ENCODE measurements at regions not wholly inside any gene's neighbourhood (a gene's known extent, or its start where the extent isn't known, plus 50 kb on each side); places are given as distances from the start of the nearest gene placed in this dataset.

- DNase-seq (ENCODE audit: low read depth) = no peak
- no peak for TF ChIP-seq CTCF (IDR thresholded peaks at IDR 0.05; ENCODE audit: low read length, missing control alignments)
- H3K4me3 ChIP-seq (replicated peaks; ENCODE audit: low read depth, low read length) = no peak overlapping the region
Measured at GRCh38 chr1:200275816-200276453, 133.9 kb downstream of the ZNF281 start.

DNA sequence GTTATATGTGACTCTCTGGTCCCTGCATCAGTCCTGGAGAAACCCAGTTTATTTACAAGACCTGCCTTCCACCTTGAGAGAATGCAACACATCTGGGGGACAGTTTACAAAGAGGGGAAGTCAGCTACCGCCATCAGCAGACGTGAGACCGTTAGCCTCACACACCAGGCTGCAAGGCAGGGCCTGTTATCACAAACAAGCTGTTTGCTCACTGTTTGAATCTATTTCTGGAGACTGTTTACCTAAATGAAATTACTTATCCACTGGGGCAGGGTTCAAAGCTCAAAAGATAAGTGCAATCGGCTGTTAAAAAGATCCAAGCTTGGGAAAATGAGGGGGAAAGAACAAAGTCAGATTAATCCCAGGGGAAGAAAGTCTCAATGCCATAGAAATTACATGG lies 134.4 kb downstream of the ZNF281 start:
- DNase-seq (ENCODE audit: low read depth) = no peak
- no peak for TF ChIP-seq CTCF (IDR thresholded peaks at IDR 0.05; ENCODE audit: low read length, missing control alignments)
- no peak overlapping the region for H3K4me3 ChIP-seq (replicated peaks; ENCODE audit: low read depth, low read length)

DNA sequence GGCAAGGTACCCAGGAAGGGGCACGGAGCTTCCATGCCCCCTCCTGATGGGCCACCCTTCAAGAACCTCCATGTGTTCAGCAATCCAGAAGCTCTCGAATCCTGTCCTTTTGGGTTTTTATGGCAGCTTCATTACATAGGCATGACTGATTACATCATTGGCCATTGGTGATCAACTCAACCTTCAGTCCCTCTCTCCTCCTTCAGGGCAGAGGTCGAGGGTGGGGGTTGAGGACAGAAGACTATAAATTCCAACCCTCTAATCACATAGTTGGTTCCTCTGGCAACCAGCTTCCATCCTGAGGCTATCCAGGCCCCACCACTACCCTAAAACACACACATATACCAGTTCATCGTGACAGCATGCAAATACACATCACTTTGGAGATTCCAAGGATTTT lies 135.7 kb downstream of the ZNF281 start:
- DNase-seq (ENCODE audit: low read depth) = no peak
- no peak overlapping the region for H3K4me3 ChIP-seq (replicated peaks; ENCODE audit: low read depth, low read length)
- TF ChIP-seq CTCF (IDR thresholded peaks at IDR 0.05; ENCODE audit: low read length, missing control alignments) = no peak

DNA sequence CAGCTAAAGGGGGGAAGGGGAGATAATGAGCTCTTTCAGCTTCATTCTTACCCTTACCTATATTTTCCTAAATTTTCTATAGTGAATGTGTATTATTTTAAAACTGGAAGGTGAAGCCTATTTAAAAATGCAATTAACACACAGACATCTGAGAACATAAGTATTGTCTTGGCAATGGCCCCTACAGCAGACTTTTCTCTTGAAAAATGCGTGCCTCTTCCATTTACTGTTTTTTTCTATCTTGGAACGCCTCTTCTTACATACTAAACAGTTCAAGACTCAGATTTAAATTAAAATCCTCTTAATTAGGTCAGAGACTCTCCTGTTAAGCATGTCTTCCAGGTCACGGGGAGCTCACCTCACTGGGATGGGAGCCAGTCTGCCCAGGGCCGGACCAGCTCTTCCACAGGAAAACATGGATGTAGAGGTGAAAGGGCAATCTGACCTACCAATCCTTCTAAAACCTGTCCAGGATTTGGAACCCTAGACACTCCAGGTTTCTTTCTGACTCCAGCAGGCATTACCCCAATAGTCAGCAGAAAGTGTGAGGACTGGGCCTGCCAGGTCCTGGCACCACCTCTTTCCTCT lies 137.3 kb downstream of the ZNF281 start:
- TF ChIP-seq CTCF (IDR thresholded peaks at IDR 0.05; ENCODE audit: low read length, missing control alignments) = no peak
- DNase-seq (ENCODE audit: low read depth) = no peak
- no peak overlapping the region for H3K4me3 ChIP-seq (replicated peaks; ENCODE audit: low read depth, low read length)

- TF ChIP-seq CTCF (IDR thresholded peaks at IDR 0.05; ENCODE audit: low read length, missing control alignments) = no peak
- DNase-seq (ENCODE audit: low read depth) = no peak
Measured at GRCh38 chr1:200269256-200269655, 140.6 kb downstream of the ZNF281 start.

GRCh38 chr1:200267937-200268336 lies 141.9 kb downstream of the ZNF281 start:
- DNase-seq (ENCODE audit: low read depth) = no peak
- H3K4me3 ChIP-seq (replicated peaks; ENCODE audit: low read depth, low read length) = no peak overlapping the region
- TF ChIP-seq CTCF (IDR thresholded peaks at IDR 0.05; ENCODE audit: low read length, missing control alignments) = no peak

More at GRCh38 chr1:200269256-200269655, 140.6 kb downstream of the ZNF281 start:
- H3K4me3 ChIP-seq (replicated peaks; ENCODE audit: low read depth, low read length) = no peak overlapping the region

- DNase-seq (ENCODE audit: low read depth) = no peak
- TF ChIP-seq CTCF (IDR thresholded peaks at IDR 0.05; ENCODE audit: low read length, missing control alignments) = no peak
Measured at GRCh38 chr1:200267458-200267857, 142.4 kb downstream of the ZNF281 start.

More at GRCh38 chr1:200267458-200267857, 142.4 kb downstream of the ZNF281 start:
- H3K4me3 ChIP-seq (replicated peaks; ENCODE audit: low read depth, low read length) = no peak overlapping the region

All from fibroblast of pulmonary artery (primary cell).